Liver (tissue), 3 donors: ENCODE measurements at regions not wholly inside any gene's neighbourhood (a gene's known extent, or its start where the extent isn't known, plus 50 kb on each side); places are given as distances from the start of the nearest gene placed in this dataset.

Experiments
- EGR1 ChIP-seq, 2 donors: IDR thresholded peaks; 2 replicates each; pipeline ENCODE4 v1.6.1; 2016 to 2018; ENCODE audit warnings: antibody characterized with exemption in 2 of 2, low read depth in 2 of 2
- FOXA1 ChIP-seq: IDR thresholded peaks from 2 replicates; pipeline ENCODE4 v1.6.1; 2016; ENCODE audit warnings: antibody characterized with exemption
- FOXA2 ChIP-seq: IDR thresholded peaks from 2 replicates; pipeline ENCODE4 v1.6.1; 2016; ENCODE audit warnings: antibody characterized with exemption
- GABPA ChIP-seq, 2 donors: IDR thresholded peaks in 1 of 2; conservative IDR thresholded peaks in 1 of 2; 2 replicates each; pipeline ENCODE4 v1.6.1; 2016; ENCODE audit warnings: antibody characterized with exemption in 2 of 2, mild to moderate bottlenecking in 1 of 2, moderate library complexity in 1 of 2
- HNF4G ChIP-seq: IDR thresholded peaks from 2 replicates; pipeline ENCODE4 v1.6.1; 2016; ENCODE audit warnings: antibody characterized with exemption
- JUND ChIP-seq, 2 donors: IDR thresholded peaks; 2 replicates each; pipeline ENCODE4 v1.6.1; 2016; ENCODE audit warnings: antibody characterized with exemption in 2 of 2
- RAD21 ChIP-seq, 2 donors: IDR thresholded peaks; 2 replicates each; pipeline ENCODE4 v1.6.1; 2016; ENCODE audit warnings: antibody characterized with exemption in 2 of 2, mild to moderate bottlenecking in 2 of 2
- SP1 ChIP-seq: IDR thresholded peaks from 2 replicates; pipeline ENCODE4 v1.6.1; 2018; ENCODE audit warnings: antibody characterized with exemption, mild to moderate bottlenecking
- TAF1 ChIP-seq: conservative IDR thresholded peaks from 2 replicates; pipeline ENCODE4 v1.6.1; 2016; ENCODE audit warnings: antibody characterized with exemption, mild to moderate bottlenecking
- YY1 ChIP-seq: IDR thresholded peaks from 2 replicates; pipeline ENCODE4 v1.6.1; 2016; ENCODE audit warnings: antibody characterized with exemption, mild to moderate bottlenecking
- TF ChIP-seq, protein P1 (sequence below): fragments of 150-350 bp; IDR thresholded peaks from 2 replicates; pipeline ENCODE4 v1.5.1; 2017; ENCODE audit warnings: improper control_type of control experiment, low read depth, low read length; ENCODE audit not compliant: missing input control
- TF ChIP-seq, protein P2 (sequence below): IDR thresholded peaks from 2 replicates; pipeline ENCODE4 v1.6.1; 2016; ENCODE audit warnings: antibody characterized with exemption, mild to moderate bottlenecking
- TF ChIP-seq, protein P3 (sequence below): IDR thresholded peaks from 2 replicates; pipeline ENCODE4 v1.6.1; 2016; ENCODE audit warnings: antibody characterized with exemption
- TF ChIP-seq, protein P4 (sequence below): IDR thresholded peaks from 2 replicates; pipeline ENCODE4 v1.6.1; 2016; ENCODE audit warnings: antibody characterized with exemption
- donor health status: healthy.
- donor health status: healthy.

DNA sequence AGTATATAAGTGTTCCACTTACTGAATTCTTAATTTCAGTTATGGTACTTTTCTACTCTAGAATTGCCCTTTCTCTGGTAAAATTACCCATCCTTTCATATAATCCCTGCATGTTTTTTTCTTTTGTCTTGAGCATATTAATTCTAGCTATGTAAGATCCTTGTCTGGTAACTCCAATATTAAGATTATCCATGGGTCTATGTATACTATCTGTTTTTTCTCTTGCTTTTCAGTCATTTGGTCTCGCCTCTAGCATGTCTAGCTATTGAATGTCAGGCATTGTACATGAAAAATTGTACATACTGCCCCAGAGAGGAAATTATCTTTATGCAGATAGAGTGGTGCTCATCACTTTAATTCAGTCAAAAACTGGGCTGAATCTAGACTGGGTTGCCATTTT, 50.4 kb upstream of the CALM3 start:
- TF ChIP-seq SP1 (no peak), EGR1 (IDR thresholded peaks at IDR 0.05; ENCODE audit: low read depth in 2 of 2) (no peak), YY1 (no peak), RAD21 (IDR thresholded peaks at IDR 0.05) (no peak), TAF1 (no peak), FOXA2 (no peak), JUND (IDR thresholded peaks at IDR 0.05) (no peak), FOXA1 (no peak), GABPA (IDR thresholded peaks at IDR 0.05 in 1 of 2, conservative IDR thresholded peaks at IDR 0.05 in 1 of 2) (no peak), HNF4G (no peak)
- TF ChIP-seq, protein P1, sequence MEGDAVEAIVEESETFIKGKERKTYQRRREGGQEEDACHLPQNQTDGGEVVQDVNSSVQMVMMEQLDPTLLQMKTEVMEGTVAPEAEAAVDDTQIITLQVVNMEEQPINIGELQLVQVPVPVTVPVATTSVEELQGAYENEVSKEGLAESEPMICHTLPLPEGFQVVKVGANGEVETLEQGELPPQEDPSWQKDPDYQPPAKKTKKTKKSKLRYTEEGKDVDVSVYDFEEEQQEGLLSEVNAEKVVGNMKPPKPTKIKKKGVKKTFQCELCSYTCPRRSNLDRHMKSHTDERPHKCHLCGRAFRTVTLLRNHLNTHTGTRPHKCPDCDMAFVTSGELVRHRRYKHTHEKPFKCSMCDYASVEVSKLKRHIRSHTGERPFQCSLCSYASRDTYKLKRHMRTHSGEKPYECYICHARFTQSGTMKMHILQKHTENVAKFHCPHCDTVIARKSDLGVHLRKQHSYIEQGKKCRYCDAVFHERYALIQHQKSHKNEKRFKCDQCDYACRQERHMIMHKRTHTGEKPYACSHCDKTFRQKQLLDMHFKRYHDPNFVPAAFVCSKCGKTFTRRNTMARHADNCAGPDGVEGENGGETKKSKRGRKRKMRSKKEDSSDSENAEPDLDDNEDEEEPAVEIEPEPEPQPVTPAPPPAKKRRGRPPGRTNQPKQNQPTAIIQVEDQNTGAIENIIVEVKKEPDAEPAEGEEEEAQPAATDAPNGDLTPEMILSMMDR = no peak
- TF ChIP-seq, protein P2, sequence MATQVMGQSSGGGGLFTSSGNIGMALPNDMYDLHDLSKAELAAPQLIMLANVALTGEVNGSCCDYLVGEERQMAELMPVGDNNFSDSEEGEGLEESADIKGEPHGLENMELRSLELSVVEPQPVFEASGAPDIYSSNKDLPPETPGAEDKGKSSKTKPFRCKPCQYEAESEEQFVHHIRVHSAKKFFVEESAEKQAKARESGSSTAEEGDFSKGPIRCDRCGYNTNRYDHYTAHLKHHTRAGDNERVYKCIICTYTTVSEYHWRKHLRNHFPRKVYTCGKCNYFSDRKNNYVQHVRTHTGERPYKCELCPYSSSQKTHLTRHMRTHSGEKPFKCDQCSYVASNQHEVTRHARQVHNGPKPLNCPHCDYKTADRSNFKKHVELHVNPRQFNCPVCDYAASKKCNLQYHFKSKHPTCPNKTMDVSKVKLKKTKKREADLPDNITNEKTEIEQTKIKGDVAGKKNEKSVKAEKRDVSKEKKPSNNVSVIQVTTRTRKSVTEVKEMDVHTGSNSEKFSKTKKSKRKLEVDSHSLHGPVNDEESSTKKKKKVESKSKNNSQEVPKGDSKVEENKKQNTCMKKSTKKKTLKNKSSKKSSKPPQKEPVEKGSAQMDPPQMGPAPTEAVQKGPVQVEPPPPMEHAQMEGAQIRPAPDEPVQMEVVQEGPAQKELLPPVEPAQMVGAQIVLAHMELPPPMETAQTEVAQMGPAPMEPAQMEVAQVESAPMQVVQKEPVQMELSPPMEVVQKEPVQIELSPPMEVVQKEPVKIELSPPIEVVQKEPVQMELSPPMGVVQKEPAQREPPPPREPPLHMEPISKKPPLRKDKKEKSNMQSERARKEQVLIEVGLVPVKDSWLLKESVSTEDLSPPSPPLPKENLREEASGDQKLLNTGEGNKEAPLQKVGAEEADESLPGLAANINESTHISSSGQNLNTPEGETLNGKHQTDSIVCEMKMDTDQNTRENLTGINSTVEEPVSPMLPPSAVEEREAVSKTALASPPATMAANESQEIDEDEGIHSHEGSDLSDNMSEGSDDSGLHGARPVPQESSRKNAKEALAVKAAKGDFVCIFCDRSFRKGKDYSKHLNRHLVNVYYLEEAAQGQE = no peak
- TF ChIP-seq, protein P3, sequence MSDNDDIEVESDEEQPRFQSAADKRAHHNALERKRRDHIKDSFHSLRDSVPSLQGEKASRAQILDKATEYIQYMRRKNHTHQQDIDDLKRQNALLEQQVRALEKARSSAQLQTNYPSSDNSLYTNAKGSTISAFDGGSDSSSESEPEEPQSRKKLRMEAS = no peak
- TF ChIP-seq, protein P4, sequence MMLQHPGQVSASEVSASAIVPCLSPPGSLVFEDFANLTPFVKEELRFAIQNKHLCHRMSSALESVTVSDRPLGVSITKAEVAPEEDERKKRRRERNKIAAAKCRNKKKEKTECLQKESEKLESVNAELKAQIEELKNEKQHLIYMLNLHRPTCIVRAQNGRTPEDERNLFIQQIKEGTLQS = no peak
